ENCODE measurements at regions not wholly inside any gene's neighbourhood (a gene's known extent, or its start where the extent isn't known, plus 50 kb on each side); places are given as distances from the start of the nearest gene placed in this dataset.

- TF ChIP-seq CTCF (conservative IDR thresholded peaks at IDR 0.05; ENCODE audit: low read depth, low read length): 0 out of 2 replicates have a peak, but pooled peaks have one; percentile 24
- no peak for TF ChIP-seq EZH2 (IDR thresholded peaks at IDR 0.05; ENCODE audit: borderline replicate concordance, low read depth, low read length, poor library complexity, severe bottlenecking)
These were observed 69.2 kb upstream of the ARL15 start for GRCh38 chr5:54379590-54379989.

Measured in A673 (cell line).